HG03097 (cell line): ENCODE measurements at regions not wholly inside any gene's neighbourhood (a gene's known extent, or its start where the extent isn't known, plus 50 kb on each side); places are given as distances from the start of the nearest gene placed in this dataset.

Source experiments
- ATAC-seq: cut with Tn5 transposase; IDR thresholded peaks from one replicate; pipeline ENCODE4 v1.9.1; 2021; ENCODE audit not compliant: unreplicated experiment, low FRiP score

- no peak for ATAC-seq
Observed at GRCh38 chr3:177426106-177426877, 229.0 kb upstream of the TBL1XR1 start.

- peak; percentile 100 for ATAC-seq
Observed at GRCh38 chr3:177426878-177427495, 229.7 kb upstream of the TBL1XR1 start.

GRCh38 chr3:177427540-177427939 lies 230.3 kb upstream of the TBL1XR1 start:
- ATAC-seq = peak; percentile 21

GRCh38 chr3:177429079-177429478 lies 231.8 kb upstream of the TBL1XR1 start:
- no peak for ATAC-seq

- no peak for ATAC-seq
Observed at GRCh38 chr3:177429771-177430170, 232.5 kb upstream of the TBL1XR1 start.

GRCh38 chr3:177430653-177431052 lies 233.4 kb upstream of the TBL1XR1 start:
- ATAC-seq = no peak

- no peak for ATAC-seq
Observed at GRCh38 chr3:177431525-177432176, 234.4 kb upstream of the TBL1XR1 start.

GRCh38 chr3:177435301-177435700 lies 238.0 kb upstream of the TBL1XR1 start:
- no peak for ATAC-seq

GRCh38 chr3:177437513-177438337 lies 240.4 kb upstream of the TBL1XR1 start:
- no peak for ATAC-seq

- ATAC-seq = no peak
Observed at GRCh38 chr3:177438596-177439220, 241.4 kb upstream of the TBL1XR1 start.

GRCh38 chr3:177439694-177440269 lies 242.5 kb upstream of the TBL1XR1 start:
- ATAC-seq = no peak

- no peak for ATAC-seq
Observed at GRCh38 chr3:177440456-177441104, 243.3 kb upstream of the TBL1XR1 start.

GRCh38 chr3:177441276-177441812 lies 244.1 kb upstream of the TBL1XR1 start:
- ATAC-seq = no peak

GRCh38 chr3:177441813-177442646 lies 244.7 kb upstream of the TBL1XR1 start:
- ATAC-seq = peak; percentile 98

- ATAC-seq = no peak
Observed at GRCh38 chr3:177443469-177443868, 246.2 kb upstream of the TBL1XR1 start.

- no peak for ATAC-seq
Observed at GRCh38 chr3:177444696-177445095, 247.4 kb upstream of the TBL1XR1 start.

- ATAC-seq = no peak
Observed at GRCh38 chr3:177445549-177445948, 248.3 kb upstream of the TBL1XR1 start.

- ATAC-seq = no peak
Observed at GRCh38 chr3:177446165-177446601, 248.9 kb upstream of the TBL1XR1 start.
